ENCODE measurements at regions not wholly inside any gene's neighbourhood (a gene's known extent, or its start where the extent isn't known, plus 50 kb on each side); places are given as distances from the start of the nearest gene placed in this dataset.

- no peak for TF ChIP-seq CTCF (IDR thresholded peaks at IDR 0.05)
- ChIA-PET POLR2A (interaction anchor here (0.9 to 23.2 kb wide), 10 partner anchors 9 to 504 kb away, joined by 3 to 831 read pairs (median 8); partner anchors contain the start of gene TNRC6C), CTCF (interaction anchor here (1.0 to 1.5 kb wide), 3 partner anchors 13 to 24 kb away, joined by 3 to 5 read pairs (median 5); no protein-coding TSS in a partner anchor)
- DNase-seq = no peak
- Mint-ChIP-seq H3K27ac (peak overlapping the region; percentile 99), H3K36me3 (ENCODE audit: low read depth) (peaks cover 40% of the 10 kb centered on the region), H3K4me1 (peaks cover 85% of the 10 kb centered on the region), H3K27me3 (no peaks in the 10 kb centered on the region), H3K4me3 (peak overlapping the region; percentile 95), H3K9me3 (no peaks in the 10 kb centered on the region)
- no peak for ATAC-seq (ENCODE audit: low read depth)
- intact Hi-C loops (cut with micrococcal nuclease) = no loop called here
Measured at GRCh38 chr17:77454242-77455095, 313.7 kb downstream of the SEC14L1 start.

- CTCF ChIA-PET = no interaction called here
- intact Hi-C loops (cut with micrococcal nuclease) = no loop called here
- H3K27me3 Mint-ChIP-seq = no peaks in the 10 kb centered on the region
- POLR2A ChIA-PET = interaction anchor here (1.0 to 23.2 kb wide), 5 partner anchors 8 to 129 kb away, joined by 3 to 831 read pairs (median 92); no protein-coding TSS in a partner anchor
- peak overlapping the region; percentile 95 for H3K4me3 Mint-ChIP-seq
- TF ChIP-seq CTCF (IDR thresholded peaks at IDR 0.05) = no peak
- H3K36me3 Mint-ChIP-seq (ENCODE audit: low read depth) = peaks cover 38% of the 10 kb centered on the region
- peak overlapping the region; percentile 99 for H3K27ac Mint-ChIP-seq
- ATAC-seq (ENCODE audit: low read depth) (no peak), DNase-seq (no peak)
- H3K9me3 Mint-ChIP-seq = no peaks in the 10 kb centered on the region
- peaks cover 85% of the 10 kb centered on the region for H3K4me1 Mint-ChIP-seq
Measured at GRCh38 chr17:77455111-77455890, 314.5 kb downstream of the SEC14L1 start.

GRCh38 chr17:77455891-77456260, 315.1 kb downstream of the SEC14L1 start:
- no peak for DNase-seq
- intact Hi-C loops (cut with micrococcal nuclease) = no loop called here
- H3K4me3 Mint-ChIP-seq = peak overlapping the region; percentile 95
- ChIA-PET POLR2A (no interaction called here), CTCF (no interaction called here)
- no peak for ATAC-seq (ENCODE audit: low read depth)
- H3K9me3 Mint-ChIP-seq = no peaks in the 10 kb centered on the region
- peak overlapping the region; percentile 99 for H3K27ac Mint-ChIP-seq
- H3K36me3 Mint-ChIP-seq (ENCODE audit: low read depth) = peaks cover 36% of the 10 kb centered on the region
- TF ChIP-seq CTCF (IDR thresholded peaks at IDR 0.05) = no peak
- peaks cover 88% of the 10 kb centered on the region for H3K4me1 Mint-ChIP-seq
- no peaks in the 10 kb centered on the region for H3K27me3 Mint-ChIP-seq

GRCh38 chr17:77456271-77456950, 315.6 kb downstream of the SEC14L1 start:
- ChIA-PET POLR2A (interaction anchor here (0.6 to 13.6 kb wide), 4 partner anchors 13 to 125 kb away, joined by 3 to 831 read pairs (median 76); no protein-coding TSS in a partner anchor), CTCF (no interaction called here)
- Mint-ChIP-seq H3K9me3 (no peaks in the 10 kb centered on the region), H3K4me3 (peak overlapping the region; percentile 95), H3K27ac (peak overlapping the region; percentile 99), H3K36me3 (ENCODE audit: low read depth) (peaks cover 30% of the 10 kb centered on the region), H3K27me3 (no peaks in the 10 kb centered on the region), H3K4me1 (peaks cover 90% of the 10 kb centered on the region)
- no peak for TF ChIP-seq CTCF (IDR thresholded peaks at IDR 0.05)
- intact Hi-C loops (cut with micrococcal nuclease) = no loop called here
- no peak for ATAC-seq (ENCODE audit: low read depth)
- no peak for DNase-seq

Data from activated B cell treated with CpG ODN at 0.5 μM for 24 hours (primary cell).